CD4-positive, alpha-beta T cell treated with Interleukin-17A for 1 hour (primary cell): ENCODE measurements at regions not wholly inside any gene's neighbourhood (a gene's known extent, or its start where the extent isn't known, plus 50 kb on each side); places are given as distances from the start of the nearest gene placed in this dataset.

Experiments used
- DNase-seq: peaks from one replicate; pipeline ENCODE4 v3.0.0-alpha.2; 2020

- peak; percentile 33 for DNase-seq
Observed at GRCh38 chr9:99595796-99596195, 225.9 kb upstream of the NR4A3 start.

DNA sequence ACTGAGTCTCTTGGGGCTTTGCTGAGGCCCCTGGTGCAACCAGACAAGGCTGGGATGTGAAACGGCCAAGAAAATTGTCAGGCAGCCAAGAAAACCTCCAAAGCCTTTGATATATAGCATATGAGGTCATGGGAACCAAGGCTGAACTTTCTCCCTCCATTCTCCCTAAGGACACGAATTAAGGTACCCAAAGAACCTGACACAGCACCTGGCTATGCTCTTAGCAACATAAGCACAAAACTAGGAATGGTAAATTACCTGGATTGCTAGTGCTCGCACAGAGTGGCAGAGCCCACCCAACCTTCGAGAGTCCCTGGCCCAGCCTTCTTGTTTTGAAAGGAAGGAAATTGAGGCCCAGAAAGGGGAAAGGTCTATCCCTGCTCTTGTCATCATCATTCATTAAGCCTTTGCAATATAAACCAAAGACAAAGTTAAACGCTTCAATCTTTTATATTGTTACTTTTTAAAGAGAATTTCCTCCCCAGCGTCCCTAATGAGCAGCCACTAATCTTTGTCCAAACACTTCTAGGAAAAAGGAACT lies 220.0 kb upstream of the NR4A3 start:
- no peak for DNase-seq

- no peak for DNase-seq
Observed at GRCh38 chr9:99602854-99603253, 218.8 kb upstream of the NR4A3 start.

GRCh38 chr9:99605016-99605743 lies 216.5 kb upstream of the NR4A3 start:
- DNase-seq = no peak

GRCh38 chr9:99606296-99606695 lies 215.4 kb upstream of the NR4A3 start:
- no peak for DNase-seq

GRCh38 chr9:99606957-99607356 lies 214.7 kb upstream of the NR4A3 start:
- DNase-seq = no peak

GRCh38 chr9:99607842-99608448 lies 213.7 kb upstream of the NR4A3 start:
- no peak for DNase-seq

- DNase-seq = no peak
Observed at GRCh38 chr9:99614341-99614740, 207.3 kb upstream of the NR4A3 start.

DNA sequence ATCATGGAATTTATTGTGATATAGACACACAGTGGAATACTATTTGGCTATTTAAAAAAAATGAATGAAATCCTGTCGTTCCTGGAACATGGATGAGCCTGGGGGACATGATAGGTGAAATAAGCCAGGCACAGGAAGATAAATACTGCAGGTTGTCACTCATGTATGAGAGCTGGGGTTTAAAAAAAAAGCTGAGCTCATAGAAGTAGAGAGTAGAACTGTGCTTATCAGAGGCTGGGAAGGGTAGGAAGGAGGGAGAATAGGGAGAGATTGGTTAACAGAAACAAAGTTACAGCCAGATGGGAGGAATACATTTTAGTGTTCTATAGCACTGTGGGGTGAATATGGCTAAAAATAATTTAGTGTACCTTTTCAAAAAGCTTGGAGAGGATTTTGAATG lies 200.6 kb upstream of the NR4A3 start:
- DNase-seq = no peak

DNA sequence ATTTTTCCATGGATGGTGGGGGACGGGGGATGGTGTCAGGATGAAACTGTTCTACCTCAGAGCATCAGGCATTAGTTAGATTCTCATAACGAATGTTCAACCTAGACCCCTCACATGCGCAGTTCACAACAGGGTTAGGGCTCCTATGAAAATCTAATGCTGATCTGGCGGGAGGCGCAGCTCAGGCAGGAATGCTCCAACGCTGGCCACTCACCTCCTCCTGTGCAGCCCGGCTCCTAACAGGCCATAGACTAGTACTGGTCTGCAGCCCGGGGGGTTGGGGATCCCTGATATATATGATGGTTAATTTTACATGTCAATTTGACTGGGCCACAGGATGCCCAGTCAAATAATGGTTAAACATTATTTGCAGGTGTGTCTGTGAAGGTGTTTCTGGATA lies 199.0 kb upstream of the NR4A3 start:
- no peak for DNase-seq

- DNase-seq = no peak
Observed at GRCh38 chr9:99623780-99624364, 197.8 kb upstream of the NR4A3 start.

DNA sequence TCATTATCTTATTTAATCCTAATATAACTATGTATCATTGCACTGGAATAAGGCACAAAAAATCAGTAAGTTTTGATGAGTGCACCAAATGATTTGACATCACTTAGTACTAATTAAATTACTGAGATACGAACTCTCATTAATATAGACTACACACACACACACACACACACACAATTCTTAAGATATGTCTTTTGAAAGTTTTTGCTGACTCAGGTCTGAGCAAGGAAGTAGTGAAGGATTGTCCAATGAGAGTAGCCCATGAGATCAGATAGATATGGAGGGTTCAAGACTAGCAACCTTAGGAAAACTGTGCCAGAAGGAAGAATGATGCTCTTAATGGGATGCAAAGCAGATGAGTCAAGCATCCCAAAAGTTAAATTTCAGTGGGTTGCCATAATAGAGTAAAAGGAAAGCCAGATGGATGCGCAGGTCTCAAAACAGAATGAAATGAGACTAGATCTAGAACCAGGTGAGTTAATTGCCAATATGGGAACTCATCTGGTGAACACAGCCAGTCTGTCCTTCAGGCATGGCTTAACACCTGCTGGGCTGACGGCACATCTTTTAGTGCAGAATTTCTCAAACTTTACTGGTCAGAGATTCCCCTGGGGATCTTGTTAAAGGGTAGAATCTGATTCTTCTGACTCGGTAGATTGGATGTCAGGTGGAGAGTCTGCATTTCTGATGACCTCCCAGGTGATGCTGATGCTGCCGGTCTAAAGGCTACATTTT lies 197.0 kb upstream of the NR4A3 start:
- DNase-seq = no peak

GRCh38 chr9:99626426-99626825 lies 195.3 kb upstream of the NR4A3 start:
- no peak for DNase-seq

- no peak for DNase-seq
Observed at GRCh38 chr9:99628285-99628684, 193.4 kb upstream of the NR4A3 start.

DNA sequence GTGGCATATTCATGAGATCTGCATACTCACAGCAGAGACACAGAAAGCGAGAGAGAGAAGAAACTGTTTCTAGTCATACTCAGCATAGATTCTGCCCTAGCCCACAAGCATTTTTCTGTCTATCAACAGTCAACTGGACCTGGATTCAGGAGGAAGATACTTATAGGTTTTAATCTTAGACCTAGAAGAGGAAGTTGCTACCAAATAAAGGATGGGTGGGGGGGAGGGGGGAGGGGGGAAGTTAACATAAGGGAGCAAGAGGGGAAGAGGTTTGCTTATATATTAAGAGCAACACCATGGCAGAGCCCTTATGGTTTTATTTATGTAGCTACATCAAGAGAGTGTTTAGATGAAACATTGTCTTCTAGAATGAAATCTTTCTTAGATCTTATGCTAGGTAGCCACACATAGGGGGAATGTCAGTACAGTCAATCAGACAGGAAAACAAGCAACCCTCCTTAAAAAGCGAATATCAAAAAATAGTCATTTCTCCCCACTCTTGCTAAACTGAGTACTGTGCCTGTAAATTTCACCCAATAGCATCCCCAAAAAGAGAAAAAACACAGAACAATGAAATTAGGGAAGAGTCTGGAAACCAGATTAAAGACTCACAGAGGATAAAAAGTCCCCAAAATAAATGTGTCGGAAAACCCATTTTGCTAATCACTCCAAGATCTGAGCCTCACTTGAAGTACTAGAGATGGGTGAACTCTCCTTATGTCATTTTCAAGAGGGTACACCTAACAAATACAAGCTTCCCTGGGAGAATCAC lies 192.7 kb upstream of the NR4A3 start:
- no peak for DNase-seq

DNA sequence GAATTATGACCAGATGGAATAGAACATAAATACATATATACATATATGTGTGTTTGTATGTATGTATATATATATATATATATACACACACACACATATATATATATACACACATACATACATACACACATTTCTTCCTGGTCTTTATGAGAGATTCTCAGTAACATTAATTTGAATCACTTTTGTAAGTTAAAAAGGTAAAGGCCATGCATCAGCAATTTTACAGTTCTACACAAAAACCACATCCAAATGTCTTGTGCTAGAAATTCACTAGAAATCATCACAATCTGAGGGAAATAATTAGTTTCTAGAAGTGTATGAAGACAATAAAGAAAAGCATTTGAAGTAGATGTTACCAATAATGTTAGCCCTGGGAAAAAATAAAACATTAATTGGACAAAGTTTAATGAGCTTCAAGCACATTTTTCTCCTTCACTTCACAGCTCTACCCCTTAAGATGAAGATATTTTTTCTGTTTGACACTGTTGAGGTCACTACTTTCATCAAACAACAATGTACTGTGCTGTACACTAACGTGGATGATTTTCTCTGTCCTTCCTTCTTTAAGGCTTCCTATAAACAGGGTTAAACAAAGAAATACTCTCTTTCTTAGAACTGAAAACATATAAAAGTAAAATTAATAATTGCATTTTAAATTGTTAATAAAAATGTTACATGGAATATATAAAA lies 189.2 kb upstream of the NR4A3 start:
- no peak for DNase-seq

GRCh38 chr9:99633265-99633664 lies 188.4 kb upstream of the NR4A3 start:
- DNase-seq = no peak

GRCh38 chr9:99634186-99634585 lies 187.5 kb upstream of the NR4A3 start:
- no peak for DNase-seq

GRCh38 chr9:99635032-99635431 lies 186.7 kb upstream of the NR4A3 start:
- DNase-seq = no peak

GRCh38 chr9:99637641-99638040 lies 184.0 kb upstream of the NR4A3 start:
- DNase-seq = no peak

- no peak for DNase-seq
Observed at GRCh38 chr9:99638971-99639370, 182.7 kb upstream of the NR4A3 start.

DNA sequence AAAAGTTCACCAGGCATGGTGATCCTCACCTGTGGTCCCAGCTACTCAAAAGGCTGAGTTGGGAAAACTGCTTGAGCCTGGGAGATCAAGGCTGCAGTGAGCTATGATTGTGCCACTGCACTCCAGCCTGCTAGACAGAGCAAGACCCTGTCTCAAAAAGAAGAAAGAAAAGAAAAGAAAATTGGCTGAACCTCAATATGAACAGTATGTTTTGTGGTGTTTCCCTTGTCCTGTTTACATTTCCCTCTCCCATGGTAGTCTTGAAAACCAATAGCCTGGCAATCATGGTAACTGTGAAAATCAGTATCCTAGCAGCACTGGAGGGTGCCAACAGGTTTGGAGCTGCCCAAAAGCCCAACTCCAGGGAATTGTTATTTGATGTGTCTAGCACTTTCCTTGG lies 174.1 kb upstream of the NR4A3 start:
- DNase-seq = no peak
